ENCODE measurements at regions not wholly inside any gene's neighbourhood (a gene's known extent, or its start where the extent isn't known, plus 50 kb on each side); places are given as distances from the start of the nearest gene placed in this dataset.

- no peak for DNase-seq (ENCODE audit: low read depth)
- no peak overlapping the region for H3K4me3 ChIP-seq (ENCODE audit: low read depth, low read length)
- TF ChIP-seq, protein P1, sequence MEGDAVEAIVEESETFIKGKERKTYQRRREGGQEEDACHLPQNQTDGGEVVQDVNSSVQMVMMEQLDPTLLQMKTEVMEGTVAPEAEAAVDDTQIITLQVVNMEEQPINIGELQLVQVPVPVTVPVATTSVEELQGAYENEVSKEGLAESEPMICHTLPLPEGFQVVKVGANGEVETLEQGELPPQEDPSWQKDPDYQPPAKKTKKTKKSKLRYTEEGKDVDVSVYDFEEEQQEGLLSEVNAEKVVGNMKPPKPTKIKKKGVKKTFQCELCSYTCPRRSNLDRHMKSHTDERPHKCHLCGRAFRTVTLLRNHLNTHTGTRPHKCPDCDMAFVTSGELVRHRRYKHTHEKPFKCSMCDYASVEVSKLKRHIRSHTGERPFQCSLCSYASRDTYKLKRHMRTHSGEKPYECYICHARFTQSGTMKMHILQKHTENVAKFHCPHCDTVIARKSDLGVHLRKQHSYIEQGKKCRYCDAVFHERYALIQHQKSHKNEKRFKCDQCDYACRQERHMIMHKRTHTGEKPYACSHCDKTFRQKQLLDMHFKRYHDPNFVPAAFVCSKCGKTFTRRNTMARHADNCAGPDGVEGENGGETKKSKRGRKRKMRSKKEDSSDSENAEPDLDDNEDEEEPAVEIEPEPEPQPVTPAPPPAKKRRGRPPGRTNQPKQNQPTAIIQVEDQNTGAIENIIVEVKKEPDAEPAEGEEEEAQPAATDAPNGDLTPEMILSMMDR (IDR thresholded peaks at IDR 0.05; ENCODE audit: insufficient read depth, low read depth, low read length) = no peak
Measured at GRCh38 chr5:71998746-71999145, 108.5 kb upstream of the MAP1B start.

GRCh38 chr5:72000707-72001106 lies 106.6 kb upstream of the MAP1B start:
- DNase-seq (ENCODE audit: low read depth) = no peak
- TF ChIP-seq, protein P1 (IDR thresholded peaks at IDR 0.05; ENCODE audit: insufficient read depth, low read depth, low read length) = no peak

GRCh38 chr5:72005671-72006070 lies 101.6 kb upstream of the MAP1B start:
- H3K4me3 ChIP-seq (ENCODE audit: low read depth, low read length) = no peak overlapping the region
- TF ChIP-seq, protein P1 (IDR thresholded peaks at IDR 0.05; ENCODE audit: insufficient read depth, low read depth, low read length) = no peak
- DNase-seq (ENCODE audit: low read depth) = no peak

More at GRCh38 chr5:72000707-72001106, 106.6 kb upstream of the MAP1B start:
- no peak overlapping the region for H3K4me3 ChIP-seq (ENCODE audit: low read depth, low read length)

GRCh38 chr5:72006361-72006760 lies 100.9 kb upstream of the MAP1B start:
- no peak overlapping the region for H3K4me3 ChIP-seq (ENCODE audit: low read depth, low read length)
- no peak for DNase-seq (ENCODE audit: low read depth)
- TF ChIP-seq, protein P1 (IDR thresholded peaks at IDR 0.05; ENCODE audit: insufficient read depth, low read depth, low read length) = no peak

DNA sequence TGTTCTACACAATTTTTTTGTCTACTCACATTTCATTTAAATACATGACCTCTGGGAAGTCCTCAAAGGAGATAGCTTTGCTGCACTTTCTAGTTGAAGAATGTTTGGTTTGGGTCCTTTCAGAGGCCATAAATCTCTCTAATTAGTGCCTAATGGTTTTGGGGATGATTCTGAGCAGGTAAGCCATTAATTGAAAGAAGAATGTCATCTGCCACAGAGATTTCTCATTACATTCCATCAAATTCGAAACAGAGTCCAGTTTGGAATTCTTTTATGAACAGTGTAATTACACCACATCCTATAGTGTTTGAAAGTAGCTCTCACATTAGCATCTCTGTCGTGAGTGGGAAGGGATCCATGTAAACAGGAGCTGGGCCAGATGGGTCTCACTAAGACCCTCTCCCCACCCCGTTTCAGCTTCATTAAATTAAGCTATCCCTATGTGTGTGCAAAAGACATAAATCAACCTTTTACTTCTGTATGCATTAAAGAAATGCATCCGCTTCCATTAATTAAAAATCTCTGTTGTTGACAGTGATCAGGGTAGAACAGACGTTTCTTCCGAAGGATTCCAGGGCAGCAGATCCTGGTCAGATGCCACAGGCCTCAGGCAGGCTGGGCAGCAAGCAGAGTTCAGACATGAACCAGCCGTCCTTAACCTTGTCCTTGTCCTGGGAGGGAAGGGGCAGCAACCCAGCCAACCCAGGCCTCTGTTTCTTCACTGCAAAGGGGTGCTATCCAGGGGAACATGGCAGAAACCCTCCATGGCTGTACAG lies 99.8 kb upstream of the MAP1B start:
- TF ChIP-seq, protein P1 (IDR thresholded peaks at IDR 0.05; ENCODE audit: insufficient read depth, low read depth, low read length) = no peak
- DNase-seq (ENCODE audit: low read depth) = no peak
- H3K4me3 ChIP-seq (ENCODE audit: low read depth, low read length) = no peak overlapping the region

DNA sequence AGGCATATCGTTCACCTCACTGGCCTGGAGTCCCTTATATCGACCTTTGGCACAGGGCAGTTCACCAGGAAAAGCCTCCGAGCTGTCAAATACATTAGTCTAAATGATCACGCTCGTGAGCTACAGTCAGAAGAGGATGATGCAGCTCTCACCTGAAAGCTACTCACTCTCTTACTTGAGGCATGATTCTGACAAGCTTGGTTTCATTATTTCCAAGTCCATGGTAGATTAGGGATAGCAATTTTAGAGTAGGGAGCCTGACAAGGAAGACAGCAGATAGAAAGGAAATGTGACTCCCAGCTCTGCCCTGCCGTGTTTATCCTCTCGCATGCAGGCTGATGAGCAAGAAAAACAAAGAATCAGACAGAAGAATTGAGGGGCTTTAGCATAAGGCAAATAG lies 98.0 kb upstream of the MAP1B start:
- TF ChIP-seq, protein P1 (IDR thresholded peaks at IDR 0.05; ENCODE audit: insufficient read depth, low read depth, low read length) = no peak
- no peak overlapping the region for H3K4me3 ChIP-seq (ENCODE audit: low read depth, low read length)
- DNase-seq (ENCODE audit: low read depth) = no peak

DNA sequence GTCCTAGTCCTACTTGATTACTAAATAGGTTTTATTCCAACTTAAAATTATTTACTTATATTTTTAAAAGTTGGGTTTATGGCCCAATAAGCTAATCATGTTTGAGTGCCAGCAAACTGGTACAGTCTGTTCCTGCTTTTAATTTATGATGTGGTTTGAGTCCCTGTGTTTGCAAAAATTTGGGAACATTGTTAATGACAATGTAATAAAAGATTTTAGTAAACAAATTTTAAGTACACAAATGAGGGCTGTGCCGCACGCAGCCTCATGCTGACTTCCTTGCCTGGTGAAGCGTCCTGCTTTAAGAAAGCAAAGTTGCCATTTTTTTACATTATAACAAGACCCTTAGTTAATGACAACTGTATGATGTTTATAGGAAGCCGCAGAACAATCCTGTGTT lies 96.8 kb upstream of the MAP1B start:
- no peak overlapping the region for H3K4me3 ChIP-seq (ENCODE audit: low read depth, low read length)
- TF ChIP-seq, protein P1 (IDR thresholded peaks at IDR 0.05; ENCODE audit: insufficient read depth, low read depth, low read length) = no peak
- no peak for DNase-seq (ENCODE audit: low read depth)
